ENCODE measurements at regions not wholly inside any gene's neighbourhood (a gene's known extent, or its start where the extent isn't known, plus 50 kb on each side); places are given as distances from the start of the nearest gene placed in this dataset.

- TF ChIP-seq POLR2A (IDR thresholded peaks at IDR 0.05; ENCODE audit: borderline replicate concordance, extremely low read depth, insufficient read depth, insufficient read length) (no peak), EZH2 (IDR thresholded peaks at IDR 0.05) (no peak), CTCF (IDR thresholded peaks at IDR 0.05 in 2 of 3, conservative IDR thresholded peaks at IDR 0.05 in 1 of 3; ENCODE audit: borderline replicate concordance in 1 of 3, insufficient read depth in 1 of 3, low read depth in 2 of 3, low read length in 2 of 3) (no peak), ATF3 (IDR thresholded peaks at IDR 0.05) (no peak), POLR2AphosphoS5 (IDR thresholded peaks at IDR 0.05; ENCODE audit: low read depth, low read length) (no peak), ZNF274 (IDR thresholded peaks at IDR 0.05; ENCODE audit: low read depth, low read length) (no peak), SIN3A (IDR thresholded peaks at IDR 0.05; ENCODE audit: low read depth) (no peak), TCF7L2 (IDR thresholded peaks at IDR 0.05; ENCODE audit: borderline replicate concordance, extremely low read depth, insufficient read depth, insufficient read length) (no peak)
- TF ChIP-seq, protein P1, sequence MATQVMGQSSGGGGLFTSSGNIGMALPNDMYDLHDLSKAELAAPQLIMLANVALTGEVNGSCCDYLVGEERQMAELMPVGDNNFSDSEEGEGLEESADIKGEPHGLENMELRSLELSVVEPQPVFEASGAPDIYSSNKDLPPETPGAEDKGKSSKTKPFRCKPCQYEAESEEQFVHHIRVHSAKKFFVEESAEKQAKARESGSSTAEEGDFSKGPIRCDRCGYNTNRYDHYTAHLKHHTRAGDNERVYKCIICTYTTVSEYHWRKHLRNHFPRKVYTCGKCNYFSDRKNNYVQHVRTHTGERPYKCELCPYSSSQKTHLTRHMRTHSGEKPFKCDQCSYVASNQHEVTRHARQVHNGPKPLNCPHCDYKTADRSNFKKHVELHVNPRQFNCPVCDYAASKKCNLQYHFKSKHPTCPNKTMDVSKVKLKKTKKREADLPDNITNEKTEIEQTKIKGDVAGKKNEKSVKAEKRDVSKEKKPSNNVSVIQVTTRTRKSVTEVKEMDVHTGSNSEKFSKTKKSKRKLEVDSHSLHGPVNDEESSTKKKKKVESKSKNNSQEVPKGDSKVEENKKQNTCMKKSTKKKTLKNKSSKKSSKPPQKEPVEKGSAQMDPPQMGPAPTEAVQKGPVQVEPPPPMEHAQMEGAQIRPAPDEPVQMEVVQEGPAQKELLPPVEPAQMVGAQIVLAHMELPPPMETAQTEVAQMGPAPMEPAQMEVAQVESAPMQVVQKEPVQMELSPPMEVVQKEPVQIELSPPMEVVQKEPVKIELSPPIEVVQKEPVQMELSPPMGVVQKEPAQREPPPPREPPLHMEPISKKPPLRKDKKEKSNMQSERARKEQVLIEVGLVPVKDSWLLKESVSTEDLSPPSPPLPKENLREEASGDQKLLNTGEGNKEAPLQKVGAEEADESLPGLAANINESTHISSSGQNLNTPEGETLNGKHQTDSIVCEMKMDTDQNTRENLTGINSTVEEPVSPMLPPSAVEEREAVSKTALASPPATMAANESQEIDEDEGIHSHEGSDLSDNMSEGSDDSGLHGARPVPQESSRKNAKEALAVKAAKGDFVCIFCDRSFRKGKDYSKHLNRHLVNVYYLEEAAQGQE (IDR thresholded peaks at IDR 0.05; ENCODE audit: low read depth) = no peak
Measured at GRCh38 chr12:20127413-20127812, 240.9 kb upstream of the PDE3A start.
